Uterus (tissue), 2 donors: ENCODE measurements at regions not wholly inside any gene's neighbourhood (a gene's known extent, or its start where the extent isn't known, plus 50 kb on each side); places are given as distances from the start of the nearest gene placed in this dataset.

Source experiments
- CTCF ChIP-seq, 4 experiments: fragments of 200-600 bp in 2 of 4; fragments of 450-650 bp in 2 of 4; sonication (generic) in 2 of 4; IDR thresholded peaks; one replicate each; pipeline ENCODE4 v1.5.1; 2016 to 2019; ENCODE audit warnings: antibody characterized with exemption in 4 of 4, mild to moderate bottlenecking in 2 of 4, moderate library complexity in 1 of 4
- POLR2A ChIP-seq, 2 donors: fragments of 450-650 bp; IDR thresholded peaks; one replicate each; pipeline ENCODE4 v1.6.1; 2016; ENCODE audit warnings: antibody characterized with exemption in 2 of 2, mild to moderate bottlenecking in 1 of 2, moderate library complexity in 1 of 2

- TF ChIP-seq CTCF (IDR thresholded peaks at IDR 0.05) (no peak), POLR2A (IDR thresholded peaks at IDR 0.05) (no peak)
Observed at GRCh38 chr3:1960506-1960905, 138.2 kb upstream of the CNTN4 start.
